ENCODE measurements at regions not wholly inside any gene's neighbourhood (a gene's known extent, or its start where the extent isn't known, plus 50 kb on each side); places are given as distances from the start of the nearest gene placed in this dataset.

DNA sequence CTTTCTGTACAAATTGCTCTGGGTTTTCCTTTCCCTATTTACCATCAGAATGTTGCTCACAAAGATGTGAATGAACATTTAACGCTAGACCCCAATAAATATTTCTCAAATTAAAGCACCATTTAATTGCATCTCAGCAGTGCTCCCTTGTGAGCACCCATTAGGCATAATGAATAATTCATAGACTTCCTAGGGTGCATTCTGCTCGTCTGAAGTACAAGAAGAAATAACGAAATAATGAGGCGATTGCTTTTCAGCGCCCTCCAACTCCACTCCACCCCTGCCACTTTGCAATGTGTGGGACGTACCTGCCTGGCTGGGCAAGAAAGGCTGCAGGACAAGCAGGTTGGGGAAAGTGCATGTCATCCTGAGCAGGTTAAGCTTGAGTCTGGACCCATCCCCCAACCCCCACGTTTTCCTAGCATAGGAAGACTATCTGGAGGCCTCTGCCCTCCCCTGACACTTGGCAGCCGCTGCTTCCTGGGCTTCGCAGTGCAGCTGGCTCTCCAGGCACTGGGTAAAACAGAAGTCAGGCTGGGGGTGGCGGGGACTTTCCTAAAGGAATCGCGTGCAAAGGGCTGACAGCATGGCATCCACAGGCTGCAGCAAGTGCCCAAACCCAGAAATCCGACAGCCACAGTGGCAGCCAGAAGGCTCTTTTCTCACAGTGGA is 253.7 kb downstream of the DUSP6 start:
- no peak for DNase-seq (ENCODE audit: low spot score)

DNA sequence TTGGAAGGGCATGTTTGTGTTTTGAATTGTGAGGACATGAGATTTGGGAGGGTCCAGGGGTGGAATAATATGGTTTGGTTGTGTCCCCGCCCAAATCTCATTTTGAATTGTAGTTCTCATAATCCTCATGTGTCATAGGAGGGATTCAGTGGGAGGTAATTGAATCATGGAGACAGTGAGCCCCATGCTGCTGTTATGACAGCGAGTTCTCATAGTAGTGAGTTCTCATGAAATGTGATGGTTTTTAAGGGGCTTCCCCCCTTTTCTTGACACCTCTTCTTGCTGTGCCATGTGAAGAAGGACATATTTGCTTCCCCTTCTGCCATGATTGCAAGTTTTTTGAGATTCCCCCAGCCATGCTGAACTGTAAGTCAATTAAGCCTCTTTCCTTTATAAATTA is 260.0 kb downstream of the DUSP6 start:
- no peak for DNase-seq (ENCODE audit: low spot score)

- DNase-seq (ENCODE audit: low spot score): no peak
Observed at GRCh38 chr12:89091293-89091841, 260.9 kb downstream of the DUSP6 start.

GRCh38 chr12:89089264-89089663 is 263.0 kb downstream of the DUSP6 start:
- no peak for DNase-seq (ENCODE audit: low spot score)

- no peak for DNase-seq (ENCODE audit: low spot score)
Observed at GRCh38 chr12:89087876-89088275, 264.4 kb downstream of the DUSP6 start.

GRCh38 chr12:89087149-89087825 is 265.0 kb downstream of the DUSP6 start:
- no peak for DNase-seq (ENCODE audit: low spot score)

- DNase-seq (ENCODE audit: low spot score): no peak
Observed at GRCh38 chr12:89085421-89085820, 266.9 kb downstream of the DUSP6 start.

- no peak for DNase-seq (ENCODE audit: low spot score)
Observed at GRCh38 chr12:89084751-89085150, 267.6 kb downstream of the DUSP6 start.

- no peak for DNase-seq (ENCODE audit: low spot score)
Observed at GRCh38 chr12:89083491-89083890, 268.8 kb downstream of the DUSP6 start.

DNA sequence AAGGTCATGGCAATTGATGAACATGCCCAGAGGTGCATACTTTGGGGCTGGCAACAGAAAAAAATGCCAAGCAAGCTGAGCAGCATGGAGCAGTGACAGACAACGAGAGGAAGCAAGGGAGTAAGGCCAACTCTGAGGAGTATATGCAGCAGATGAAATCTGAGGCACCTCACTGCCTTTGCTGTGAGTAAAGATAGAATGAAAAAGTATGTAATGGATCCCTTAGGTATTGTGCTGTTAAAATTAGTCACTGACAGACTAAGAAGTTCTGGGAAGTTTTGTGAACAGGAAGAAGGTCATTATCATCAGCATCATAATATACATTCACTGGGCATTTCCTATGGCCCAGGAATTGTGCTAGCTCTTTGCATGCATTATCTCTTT is 269.9 kb downstream of the DUSP6 start:
- no peak for DNase-seq (ENCODE audit: low spot score)

DNA sequence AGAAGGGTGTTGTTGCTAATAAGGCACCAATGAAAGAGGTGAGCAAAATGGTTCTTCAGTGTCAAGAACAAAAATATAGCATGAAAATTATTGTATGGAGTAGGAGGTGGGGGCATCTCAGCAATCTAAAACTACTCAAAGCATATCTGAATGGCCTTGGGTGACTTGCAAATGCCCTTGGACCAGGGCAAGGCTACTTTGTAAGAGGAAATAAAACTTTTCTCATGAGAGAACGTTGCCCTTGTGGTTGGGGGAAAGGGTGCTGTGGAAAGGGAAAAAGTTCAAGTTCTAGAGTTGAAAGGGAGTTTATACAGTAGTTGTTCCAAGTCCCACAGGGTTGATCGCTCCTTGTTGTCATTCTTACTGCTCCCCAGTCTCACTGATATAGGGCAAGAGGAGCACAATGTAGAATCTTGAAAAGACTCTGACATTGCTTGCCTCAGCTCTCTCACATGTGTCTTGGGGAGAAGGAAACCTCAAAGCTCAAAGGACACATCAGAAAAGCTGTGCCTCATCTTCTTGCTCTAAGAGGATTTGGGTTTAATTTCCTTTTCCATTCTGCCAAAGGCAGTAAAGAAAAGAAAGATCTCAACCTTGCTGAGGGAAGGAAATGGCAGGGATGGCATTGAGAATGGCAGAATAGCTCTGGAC is 270.5 kb downstream of the DUSP6 start:
- DNase-seq (ENCODE audit: low spot score): no peak

DNA sequence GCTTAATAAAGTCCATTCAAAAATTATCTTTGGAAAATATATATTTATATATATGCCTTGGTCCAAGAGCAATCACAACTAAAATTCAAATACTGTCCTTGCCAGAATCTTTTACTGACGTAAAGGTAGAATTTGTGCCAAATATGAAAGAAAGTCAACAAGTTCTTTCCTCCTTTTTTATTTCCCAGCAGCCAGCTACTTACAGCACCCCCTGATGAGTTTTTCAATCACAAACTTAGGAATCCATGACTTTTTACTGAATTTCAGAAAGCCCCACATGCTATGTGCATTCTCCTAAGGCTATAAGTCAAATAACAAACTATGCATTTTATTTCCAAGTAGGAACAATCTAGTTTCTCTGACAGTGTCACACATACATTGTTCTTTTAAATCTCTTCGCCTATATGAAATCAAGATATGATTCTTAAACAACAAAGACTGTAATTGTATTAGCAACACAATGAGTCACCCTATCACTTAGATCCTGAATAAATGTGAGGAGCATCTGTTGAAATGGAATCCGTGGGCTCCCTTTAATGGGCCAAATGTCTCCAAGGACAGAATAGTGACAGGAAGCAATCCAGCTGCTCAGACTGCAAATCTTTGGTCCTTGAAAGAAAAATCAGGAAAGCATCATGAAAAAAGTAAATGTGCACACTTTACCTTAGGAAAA is 271.4 kb downstream of the DUSP6 start:
- DNase-seq (ENCODE audit: low spot score): no peak

DNA sequence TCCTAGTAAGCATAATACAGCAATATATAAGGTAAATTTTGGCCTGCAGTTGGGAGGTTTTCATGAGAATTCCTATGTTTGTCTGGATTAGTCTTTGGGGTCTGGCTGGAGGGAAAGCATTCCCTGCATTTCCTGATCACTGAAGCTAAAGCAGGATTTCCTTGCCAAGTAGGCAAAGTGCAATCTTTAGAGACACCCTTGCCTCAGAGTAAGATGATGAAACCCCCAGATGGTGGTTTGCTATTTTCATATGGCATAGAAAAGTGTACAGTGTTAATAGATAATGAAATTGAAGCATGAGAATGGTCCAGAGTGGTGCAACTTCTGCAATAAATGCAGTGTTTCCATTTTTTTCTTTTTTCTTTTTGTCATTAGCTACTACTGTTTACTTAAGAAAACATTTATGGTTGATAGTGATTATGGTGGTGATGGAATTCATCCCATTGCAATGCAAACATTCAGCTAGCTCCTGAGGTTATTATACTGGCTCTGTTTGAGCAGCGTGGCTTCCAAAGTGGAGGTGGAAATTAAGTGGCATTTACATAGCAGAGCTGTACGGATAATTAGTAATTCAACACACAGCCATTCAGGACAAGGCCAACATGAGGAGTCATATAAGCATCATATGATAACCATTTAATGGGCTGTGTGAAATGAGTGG is 276.3 kb downstream of the DUSP6 start:
- no peak for DNase-seq (ENCODE audit: low spot score)

GRCh38 chr12:89073659-89074058 is 278.6 kb downstream of the DUSP6 start:
- DNase-seq (ENCODE audit: low spot score): no peak

DNA sequence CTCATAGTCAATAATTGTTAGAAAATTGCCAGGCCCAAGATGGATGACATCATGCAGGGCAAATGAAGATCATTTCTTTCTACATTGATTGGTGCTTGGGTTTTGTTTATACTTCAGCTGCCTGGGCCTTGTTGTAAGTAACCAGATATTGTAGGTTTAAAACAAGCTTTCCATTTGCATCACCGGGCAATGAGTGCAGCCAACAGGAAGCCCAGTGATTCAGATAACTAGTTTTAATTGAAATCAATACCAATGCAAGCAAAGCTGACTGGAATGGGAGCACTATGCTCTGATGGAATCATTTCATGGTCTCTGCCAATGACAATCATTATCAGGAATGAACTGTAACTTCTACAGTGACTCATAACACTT is 279.3 kb downstream of the DUSP6 start:
- DNase-seq (ENCODE audit: low spot score): no peak

DNA sequence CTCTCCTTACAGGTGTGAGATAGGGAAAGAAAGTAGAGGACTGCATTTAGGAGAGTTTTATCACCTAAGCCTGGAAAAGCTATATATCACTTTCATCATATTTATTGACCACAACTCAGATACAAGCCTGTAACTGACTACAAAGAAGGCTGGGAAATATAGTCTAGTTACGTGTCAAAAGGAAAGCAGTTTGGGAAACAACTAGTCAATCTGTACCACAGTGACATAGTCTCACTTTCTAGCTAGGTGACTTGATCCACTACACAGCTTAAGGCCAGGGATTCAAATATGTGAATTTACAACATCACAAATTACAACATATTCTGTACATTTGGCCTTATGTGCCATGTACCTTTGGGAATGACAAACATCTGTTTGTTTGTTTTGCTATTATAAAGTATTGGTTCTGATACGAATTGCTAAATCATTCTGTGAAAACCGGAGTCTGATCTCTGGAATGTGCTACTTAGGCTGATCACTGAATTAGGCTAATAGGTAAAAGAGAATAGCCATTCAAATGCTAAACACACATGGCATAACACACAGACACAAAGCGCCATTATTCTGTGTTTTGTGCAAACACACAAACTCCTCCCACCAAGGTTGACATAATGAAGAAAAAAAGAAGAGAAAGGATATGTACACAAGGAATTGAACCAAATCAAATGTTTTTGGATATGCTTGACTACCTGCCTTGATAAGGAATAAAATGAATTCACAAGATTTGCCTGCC is 279.8 kb downstream of the DUSP6 start:
- DNase-seq (ENCODE audit: low spot score): no peak

DNA sequence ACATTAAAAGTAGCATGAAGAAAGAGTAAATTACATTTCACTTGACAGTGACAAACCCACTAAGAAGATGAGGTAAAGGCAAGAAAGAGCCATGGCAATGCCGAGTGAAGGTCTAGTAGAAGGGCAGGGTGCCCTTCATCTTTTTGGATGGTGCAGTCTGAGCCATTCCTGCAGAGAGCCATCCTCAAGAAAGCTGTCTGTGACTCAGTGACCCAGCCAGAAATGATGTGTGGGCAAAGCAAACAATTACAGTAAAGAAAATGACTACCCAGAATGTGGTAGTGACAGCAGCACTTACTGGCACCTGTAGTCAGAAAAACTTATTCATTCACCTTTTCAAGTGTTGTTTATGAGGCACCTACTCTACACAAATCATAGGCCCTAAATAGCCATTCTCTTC is 281.7 kb downstream of the DUSP6 start:
- DNase-seq (ENCODE audit: low spot score): no peak

- no peak for DNase-seq (ENCODE audit: low spot score)
Observed at GRCh38 chr12:89069431-89069830, 282.9 kb downstream of the DUSP6 start.

DNA sequence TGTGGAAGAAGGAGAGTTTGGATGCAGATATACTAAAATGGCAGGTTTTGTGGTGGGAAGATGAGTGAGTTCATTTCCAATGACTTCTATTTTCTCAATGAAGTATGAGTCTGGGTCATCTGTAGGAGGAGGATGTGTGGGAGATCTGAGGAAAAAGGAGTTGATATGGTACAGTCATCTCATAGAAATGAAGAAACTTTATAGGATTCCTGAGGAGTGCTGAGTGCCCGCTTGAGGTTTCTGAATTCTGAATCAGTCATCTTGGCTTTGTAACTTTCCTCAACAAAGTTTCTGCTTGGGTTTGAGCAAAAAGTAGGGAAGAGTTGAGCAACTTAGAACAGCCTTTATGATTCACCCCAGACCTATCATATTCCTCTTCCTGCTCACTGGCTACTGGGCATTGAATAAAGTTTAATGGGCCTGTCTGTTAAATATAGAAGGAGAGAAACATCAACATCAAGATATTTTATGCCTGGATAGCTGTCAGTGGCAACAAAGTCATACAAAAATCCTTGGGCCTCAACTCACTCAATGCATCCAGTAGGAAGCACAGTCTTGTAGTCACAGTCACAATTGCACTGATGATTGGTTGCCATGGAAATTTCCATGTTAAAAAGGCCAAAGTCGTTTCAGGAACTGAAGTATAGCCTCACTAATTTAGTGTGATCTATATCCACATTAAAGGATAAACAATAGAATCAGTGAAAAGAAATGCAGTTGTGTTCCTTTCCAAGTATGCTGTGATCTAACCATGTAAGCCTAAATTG is 284.7 kb downstream of the DUSP6 start:
- no peak for DNase-seq (ENCODE audit: low spot score)

DNA sequence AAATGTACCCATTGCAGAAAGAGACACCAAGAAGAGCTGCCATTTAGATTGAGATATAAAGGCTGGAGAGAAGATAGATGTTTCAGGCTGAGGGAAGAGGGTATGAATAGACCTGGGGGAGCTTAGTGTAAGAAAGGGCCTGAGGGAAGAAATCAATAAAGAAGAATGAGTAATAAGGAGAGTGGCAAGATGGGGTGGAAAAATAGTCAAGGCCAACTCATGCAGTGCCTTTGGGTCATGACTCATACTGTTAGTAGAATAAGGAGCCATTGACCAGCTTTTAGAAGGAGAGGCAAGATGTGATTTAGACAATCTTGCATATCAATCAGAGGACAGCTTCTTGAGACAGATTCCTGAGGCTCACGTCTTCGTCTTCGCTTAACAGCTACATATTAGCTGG is 287.5 kb downstream of the DUSP6 start:
- no peak for DNase-seq (ENCODE audit: low spot score)

DNA sequence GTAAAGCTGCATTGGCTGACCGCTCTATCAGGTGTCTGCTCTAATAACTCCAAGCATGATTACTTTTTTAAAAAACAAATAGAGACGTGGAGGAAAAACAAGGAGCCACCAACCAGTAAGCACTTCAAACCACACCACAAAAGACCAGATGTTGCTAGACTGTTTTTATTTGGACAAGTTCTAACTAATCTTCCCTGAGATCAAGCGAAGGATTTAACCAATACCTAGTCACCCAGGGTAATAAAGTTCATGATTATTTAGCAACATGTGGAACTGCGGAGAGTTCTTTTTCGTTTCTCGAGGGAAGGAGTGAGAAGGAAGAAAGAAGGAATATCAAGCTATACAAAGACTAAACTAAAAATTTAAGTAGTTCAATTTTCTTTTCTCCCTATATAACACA is 288.1 kb downstream of the DUSP6 start:
- DNase-seq (ENCODE audit: low spot score): no peak

Data from D341Med (cell line).